A549 (cell line): ENCODE measurements at regions not wholly inside any gene's neighbourhood (a gene's known extent, or its start where the extent isn't known, plus 50 kb on each side); places are given as distances from the start of the nearest gene placed in this dataset.

Experiments
- ATAC-seq, 2 experiments: fragments of 200-7000 bp in 1 of 2; fragments of >200 bp in 1 of 2; cut with Nextera tagmentation in 1 of 2; cut with Tn5 transposase in 1 of 2; 3 replicates each; pipeline versions ENCODE4 v1.8.0 to v1.9.1; 2018 to 2020; ENCODE audit warnings: mild to moderate bottlenecking in 1 of 2, moderate library complexity in 1 of 2
- CTCF ChIA-PET: fragments of 300-600 bp; sonication (Branson Sonifier 250); formaldehyde crosslinking; extraction: SDS; loops from one replicate; lab custom pipeline; 2021; ENCODE audit warnings: antibody characterized with exemption, inconsistent platforms; lab: Yijun Ruan, JAX
- POLR2A ChIA-PET: fragments of 350-600 bp; formaldehyde crosslinking; extraction: SDS; loops from one replicate; lab custom pipeline; 2021; ENCODE audit warnings: antibody characterized with exemption, inconsistent platforms; lab: Yijun Ruan, JAX
- DNase-seq, 2 experiments: peaks; one replicate each; pipeline versions ENCODE4 v3.0.0 to v3.0.0-alpha.2; 2011 to 2016; ENCODE audit warnings: low read depth in 1 of 2, low spot score in 1 of 2
- FAIRE-seq: peaks from 2 replicates; lab custom pipeline; 2011; peaks lifted over from hg19 to GRCh38; lab: Jason Lieb, UNC
- H3K27ac ChIP-seq, 2 experiments: fragments of >200 bp; sonication (Bioruptor Twin); formaldehyde crosslinking; 3 replicates each; pipeline ENCODE4 v1.5.1; 2016 to 2017
- H3K4me1 ChIP-seq: fragments of >200 bp; sonication (Bioruptor Twin); formaldehyde crosslinking; 3 replicates; pipeline ENCODE4 v1.6.1; 2016
- H3K4me2 ChIP-seq: fragments of >200 bp; sonication (Bioruptor Twin); formaldehyde crosslinking; 3 replicates; pipeline ENCODE4 v1.6.1; 2016
- H3K4me3 ChIP-seq: fragments of >200 bp; sonication (Bioruptor Twin); formaldehyde crosslinking; 3 replicates; pipeline ENCODE4 v1.5.1; 2016
- H3K9me3 ChIP-seq: fragments of >200 bp; sonication (Bioruptor Twin); formaldehyde crosslinking; 3 replicates; pipeline ENCODE4 v1.6.1; 2016
- CBX8 ChIP-seq: fragments of 200-600 bp; sonication (generic); IDR thresholded peaks from 2 replicates; pipeline ENCODE4 v1.6.1; 2016
- CHD2 ChIP-seq: fragments of 150-350 bp; IDR thresholded peaks from 2 replicates; pipeline ENCODE4 v1.6.1; 2014; ENCODE audit warnings: low read length; ENCODE audit not compliant: partially characterized antibody
- EHF ChIP-seq: fragments of 250-450 bp; sonication (Bioruptor Pico); IDR thresholded peaks from 2 replicates; pipeline ENCODE4 v1.5.0; 2020; ENCODE audit warnings: mild to moderate bottlenecking
- EHMT2 ChIP-seq: fragments of 200-600 bp; sonication (generic); IDR thresholded peaks from 2 replicates; pipeline ENCODE4 v1.6.1; 2016; ENCODE audit warnings: antibody characterized with exemption, low read depth, mild to moderate bottlenecking, moderate library complexity
- FOSB ChIP-seq: fragments of 250-450 bp; sonication (Bioruptor Pico); IDR thresholded peaks from 2 replicates; pipeline ENCODE4 v1.5.0; 2020; ENCODE audit warnings: mild to moderate bottlenecking, moderate library complexity
- FOXS1 ChIP-seq: fragments of 250-450 bp; sonication (Bioruptor Pico); IDR thresholded peaks from 2 replicates; pipeline ENCODE4 v1.5.0; 2020; ENCODE audit warnings: mild to moderate bottlenecking, moderate library complexity
- HDAC2 ChIP-seq: fragments of 200-600 bp; sonication (generic); IDR thresholded peaks from 2 replicates; pipeline ENCODE4 v1.6.1; 2016
- HOXA7 ChIP-seq: fragments of 250-450 bp; sonication (Bioruptor Pico); IDR thresholded peaks from 2 replicates; pipeline ENCODE4 v1.5.0; 2020; ENCODE audit warnings: mild to moderate bottlenecking, moderate library complexity
- HOXB5 ChIP-seq: fragments of 250-450 bp; sonication (Bioruptor Pico); IDR thresholded peaks from 2 replicates; pipeline ENCODE4 v1.5.0; 2020; ENCODE audit warnings: mild to moderate bottlenecking, moderate library complexity
- JUNB ChIP-seq: fragments of >200 bp; sonication (Bioruptor Twin); formaldehyde crosslinking; IDR thresholded peaks from 2 replicates; pipeline ENCODE4 v1.6.1; 2016
- KDM1A ChIP-seq: fragments of 200-600 bp; sonication (generic); IDR thresholded peaks from 2 replicates; pipeline ENCODE4 v1.6.1; 2016; ENCODE audit warnings: low read depth, mild to moderate bottlenecking
- KDM5A ChIP-seq: fragments of 200-600 bp; sonication (generic); IDR thresholded peaks from 2 replicates; pipeline ENCODE4 v1.6.1; 2016; ENCODE audit warnings: antibody characterized with exemption, mild to moderate bottlenecking
- MAFK ChIP-seq: fragments of 450-650 bp; IDR thresholded peaks from 2 replicates; pipeline ENCODE4 v1.6.1; 2014; ENCODE audit not compliant: partially characterized antibody
- MAZ ChIP-seq: fragments of 150-350 bp; IDR thresholded peaks from 2 replicates; pipeline ENCODE4 v1.6.1; 2014; ENCODE audit warnings: antibody characterized with exemption, low read depth, low read length, borderline replicate concordance
- NFE2L2 ChIP-seq: fragments of 150-350 bp; conservative IDR thresholded peaks from 2 replicates; pipeline ENCODE4 v1.6.1; 2014; ENCODE audit warnings: low read length
- NR3C1 ChIP-seq: fragments of >200 bp; sonication (Bioruptor Twin); formaldehyde crosslinking; IDR thresholded peaks from 3 replicates; pipeline ENCODE4 v1.6.1; 2017
- POLR2A ChIP-seq: IDR thresholded peaks from 2 replicates; pipeline ENCODE4 v1.6.1; 2012; ENCODE audit warnings: mild to moderate bottlenecking, low read length
- POLR2AphosphoS2 ChIP-seq: conservative IDR thresholded peaks from 2 replicates; pipeline ENCODE4 v1.6.1; 2012; ENCODE audit warnings: low read length, improper control_type of control experiment, inconsistent platforms
- ZC3H11A ChIP-seq: fragments of 450-650 bp; IDR thresholded peaks from 2 replicates; pipeline ENCODE4 v1.6.1; 2014; ENCODE audit warnings: antibody characterized with exemption, mild to moderate bottlenecking
- ZNF302 ChIP-seq: fragments of 250-450 bp; sonication (Bioruptor Pico); IDR thresholded peaks from 2 replicates; pipeline ENCODE4 v1.9.0; 2021; ENCODE audit warnings: inconsistent platforms, mild to moderate bottlenecking, moderate library complexity
- WGBS: methylation state at CpG from one replicate; pipeline ENCODE4 v1.1.6; 2017; ENCODE audit errors: missing lambda C conversion rate; 5-methylcytosine and 5-hydroxymethylcytosine counted together
- TF ChIP-seq, protein P1 (sequence below): fragments of 250-450 bp; sonication (Bioruptor Pico); IDR thresholded peaks from 2 replicates; pipeline ENCODE4 v1.5.0; 2020; ENCODE audit warnings: low read depth, mild to moderate bottlenecking, moderate library complexity
- TF ChIP-seq, protein P2 (sequence below): fragments of 450-650 bp; IDR thresholded peaks from 2 replicates; pipeline ENCODE4 v1.6.1; 2014; ENCODE audit warnings: antibody characterized with exemption
- TF ChIP-seq, protein P3 (sequence below): fragments of 150-350 bp; IDR thresholded peaks from 2 replicates; pipeline ENCODE4 v1.6.1; 2014; ENCODE audit warnings: low read depth, mild to moderate bottlenecking, low read length
- TF ChIP-seq, protein P4 (sequence below): IDR thresholded peaks from 2 replicates; pipeline ENCODE4 v1.6.1; 2012
- TF ChIP-seq, protein P5 (sequence below): fragments of 200-600 bp; sonication (generic); IDR thresholded peaks from 2 replicates; pipeline ENCODE4 v1.6.1; 2016; ENCODE audit warnings: antibody characterized with exemption, mild to moderate bottlenecking, moderate library complexity

DNA sequence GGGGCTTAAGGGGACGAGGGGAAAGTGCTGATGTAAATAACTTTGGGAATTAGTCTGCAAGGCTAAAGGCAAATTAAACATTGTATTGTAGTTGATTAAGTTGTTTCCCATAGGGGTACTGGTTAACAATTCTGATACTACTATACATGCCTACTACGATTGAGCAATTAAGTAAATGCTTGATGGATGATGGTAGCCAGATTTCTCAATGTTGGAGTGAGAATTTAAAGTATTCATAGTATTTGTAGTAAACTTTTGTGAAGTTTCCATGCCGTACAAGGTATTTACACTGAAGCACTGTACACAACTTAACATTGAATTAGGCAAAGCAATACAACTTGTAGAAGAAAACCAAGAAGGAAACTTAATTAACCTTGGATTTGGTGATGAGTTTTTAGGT lies 852.3 kb downstream of the QKI start (continued):
- TF ChIP-seq ZC3H11A, result no peak
- TF ChIP-seq, all 56 proteins: peak for 0

DNA sequence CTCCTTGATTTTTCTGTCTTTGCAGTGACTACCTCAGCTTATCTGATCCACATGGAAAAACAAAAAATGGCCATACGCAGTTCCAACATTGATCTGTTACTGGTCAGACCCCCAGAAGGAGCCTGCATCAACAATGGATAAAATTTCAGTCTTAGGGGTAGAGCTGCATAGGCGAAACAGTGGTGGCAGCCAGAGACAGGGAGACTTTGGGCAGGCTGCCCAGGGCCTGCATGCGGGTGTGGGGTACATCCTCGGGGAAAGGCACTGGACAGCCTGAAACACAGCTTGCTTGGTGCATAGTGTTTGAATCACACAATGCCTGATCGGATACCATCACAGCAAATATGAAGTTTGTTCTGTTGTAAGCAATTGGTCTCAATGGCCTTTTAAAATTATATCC lies 847.8 kb downstream of the QKI start:
- no peak for TF ChIP-seq NR3C1
- TF ChIP-seq ZNF302 (CRISPR knock-in tag), result no peak
- no peak for TF ChIP-seq FOXS1 (CRISPR knock-in tag)
- TF ChIP-seq, protein P1, sequence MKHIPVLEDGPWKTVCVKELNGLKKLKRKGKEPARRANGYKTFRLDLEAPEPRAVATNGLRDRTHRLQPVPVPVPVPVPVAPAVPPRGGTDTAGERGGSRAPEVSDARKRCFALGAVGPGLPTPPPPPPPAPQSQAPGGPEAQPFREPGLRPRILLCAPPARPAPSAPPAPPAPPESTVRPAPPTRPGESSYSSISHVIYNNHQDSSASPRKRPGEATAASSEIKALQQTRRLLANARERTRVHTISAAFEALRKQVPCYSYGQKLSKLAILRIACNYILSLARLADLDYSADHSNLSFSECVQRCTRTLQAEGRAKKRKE (CRISPR knock-in tag), result no peak
- TF ChIP-seq JUNB, result no peak
- TF ChIP-seq FOSB (CRISPR knock-in tag), result no peak
- TF ChIP-seq CHD2, result no peak
- TF ChIP-seq EHF, result no peak
- TF ChIP-seq HOXB5, result no peak
- TF ChIP-seq, protein P2, sequence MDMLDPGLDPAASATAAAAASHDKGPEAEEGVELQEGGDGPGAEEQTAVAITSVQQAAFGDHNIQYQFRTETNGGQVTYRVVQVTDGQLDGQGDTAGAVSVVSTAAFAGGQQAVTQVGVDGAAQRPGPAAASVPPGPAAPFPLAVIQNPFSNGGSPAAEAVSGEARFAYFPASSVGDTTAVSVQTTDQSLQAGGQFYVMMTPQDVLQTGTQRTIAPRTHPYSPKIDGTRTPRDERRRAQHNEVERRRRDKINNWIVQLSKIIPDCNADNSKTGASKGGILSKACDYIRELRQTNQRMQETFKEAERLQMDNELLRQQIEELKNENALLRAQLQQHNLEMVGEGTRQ, result no peak
- TF ChIP-seq POLR2A, result no peak
- no peak for TF ChIP-seq KDM5A
- TF ChIP-seq EHMT2, result no peak
- TF ChIP-seq HOXA7 (CRISPR knock-in tag), result no peak
- no peak for TF ChIP-seq KDM1A
- TF ChIP-seq, protein P3, sequence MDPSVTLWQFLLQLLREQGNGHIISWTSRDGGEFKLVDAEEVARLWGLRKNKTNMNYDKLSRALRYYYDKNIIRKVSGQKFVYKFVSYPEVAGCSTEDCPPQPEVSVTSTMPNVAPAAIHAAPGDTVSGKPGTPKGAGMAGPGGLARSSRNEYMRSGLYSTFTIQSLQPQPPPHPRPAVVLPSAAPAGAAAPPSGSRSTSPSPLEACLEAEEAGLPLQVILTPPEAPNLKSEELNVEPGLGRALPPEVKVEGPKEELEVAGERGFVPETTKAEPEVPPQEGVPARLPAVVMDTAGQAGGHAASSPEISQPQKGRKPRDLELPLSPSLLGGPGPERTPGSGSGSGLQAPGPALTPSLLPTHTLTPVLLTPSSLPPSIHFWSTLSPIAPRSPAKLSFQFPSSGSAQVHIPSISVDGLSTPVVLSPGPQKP, result no peak
- TF ChIP-seq, protein P4, sequence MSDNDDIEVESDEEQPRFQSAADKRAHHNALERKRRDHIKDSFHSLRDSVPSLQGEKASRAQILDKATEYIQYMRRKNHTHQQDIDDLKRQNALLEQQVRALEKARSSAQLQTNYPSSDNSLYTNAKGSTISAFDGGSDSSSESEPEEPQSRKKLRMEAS, result no peak
- no peak for TF ChIP-seq CBX8
- Histone ChIP-seq H3K4me1 (no peaks in the 10 kb centered on the region), H3K4me3 (no peak overlapping the region), H3K27ac (no peak overlapping the region), H3K4me2 (no peak overlapping the region), H3K9me3 (no peaks in the 10 kb centered on the region)
- FAIRE-seq (no peak), ATAC-seq (no peak), DNase-seq (no peak)
- ChIA-PET POLR2A (no interaction called here), CTCF (no interaction called here)
- WGBS, result 1% methylated on average over 5 of the region's 5 CpGs

DNA sequence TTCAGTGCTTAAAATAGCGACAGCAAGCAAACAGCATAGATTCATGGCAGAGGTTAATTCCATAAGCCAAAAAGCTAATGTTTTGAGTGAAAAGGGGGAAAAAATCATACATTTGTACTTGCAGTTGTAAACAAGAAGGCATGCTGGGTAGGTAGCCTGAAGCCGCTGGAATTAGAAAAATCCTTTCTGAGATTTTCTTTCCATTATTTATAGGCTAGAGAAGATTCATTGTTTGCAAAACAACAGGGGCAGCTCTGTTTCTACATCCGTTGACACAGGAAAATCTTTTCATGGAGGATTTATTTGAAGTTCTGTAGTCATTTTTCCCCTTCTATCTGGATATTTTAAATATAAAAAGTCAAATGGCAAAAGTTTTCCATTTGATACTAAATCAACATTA lies 843.9 kb downstream of the QKI start:
- no peak for DNase-seq
- 34% methylated on average over 3 of the region's 3 CpGs for WGBS
- Histone ChIP-seq H3K4me2 (no peak overlapping the region), H3K27ac (no peak overlapping the region), H3K9me3 (no peaks in the 10 kb centered on the region), H3K4me1 (no peaks in the 10 kb centered on the region), H3K4me3 (no peak overlapping the region)
- TF ChIP-seq MAZ, result no peak
- ChIA-PET POLR2A (no interaction called here), CTCF (no interaction called here)
- no peak for ATAC-seq
- no peak for FAIRE-seq

DNA sequence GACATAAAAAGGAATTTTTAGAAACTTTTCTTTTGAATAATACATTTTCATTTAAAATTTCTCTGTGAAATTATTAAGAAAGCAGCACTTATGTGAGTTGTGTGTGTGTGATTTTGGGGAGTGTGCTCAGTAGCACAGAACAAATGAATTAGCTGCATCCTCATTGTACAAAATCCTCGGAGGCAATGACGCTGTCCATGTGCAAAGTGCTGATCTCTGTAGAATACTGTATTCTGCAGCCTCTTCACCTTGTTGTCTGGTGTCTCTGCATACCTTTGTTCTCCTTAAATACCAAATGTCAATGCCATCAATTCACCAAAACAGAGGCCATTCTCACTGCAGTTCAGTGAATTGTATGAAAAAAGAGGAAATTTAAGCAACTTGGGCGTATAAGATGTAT lies 838.4 kb downstream of the QKI start:
- FAIRE-seq (no peak), DNase-seq (no peak), ATAC-seq (no peak)
- Histone ChIP-seq H3K4me2 (no peak overlapping the region), H3K27ac (no peak overlapping the region), H3K4me3 (no peak overlapping the region), H3K9me3 (no peaks in the 10 kb centered on the region), H3K4me1 (no peaks in the 10 kb centered on the region)
- ChIA-PET CTCF (no interaction called here), POLR2A (no interaction called here)
- WGBS, result 0% methylated on average over 3 of the region's 3 CpGs
- TF ChIP-seq MAFK, result no peak
- TF ChIP-seq, protein P3, result no peak
- no peak for TF ChIP-seq POLR2AphosphoS2
- TF ChIP-seq, protein P5, sequence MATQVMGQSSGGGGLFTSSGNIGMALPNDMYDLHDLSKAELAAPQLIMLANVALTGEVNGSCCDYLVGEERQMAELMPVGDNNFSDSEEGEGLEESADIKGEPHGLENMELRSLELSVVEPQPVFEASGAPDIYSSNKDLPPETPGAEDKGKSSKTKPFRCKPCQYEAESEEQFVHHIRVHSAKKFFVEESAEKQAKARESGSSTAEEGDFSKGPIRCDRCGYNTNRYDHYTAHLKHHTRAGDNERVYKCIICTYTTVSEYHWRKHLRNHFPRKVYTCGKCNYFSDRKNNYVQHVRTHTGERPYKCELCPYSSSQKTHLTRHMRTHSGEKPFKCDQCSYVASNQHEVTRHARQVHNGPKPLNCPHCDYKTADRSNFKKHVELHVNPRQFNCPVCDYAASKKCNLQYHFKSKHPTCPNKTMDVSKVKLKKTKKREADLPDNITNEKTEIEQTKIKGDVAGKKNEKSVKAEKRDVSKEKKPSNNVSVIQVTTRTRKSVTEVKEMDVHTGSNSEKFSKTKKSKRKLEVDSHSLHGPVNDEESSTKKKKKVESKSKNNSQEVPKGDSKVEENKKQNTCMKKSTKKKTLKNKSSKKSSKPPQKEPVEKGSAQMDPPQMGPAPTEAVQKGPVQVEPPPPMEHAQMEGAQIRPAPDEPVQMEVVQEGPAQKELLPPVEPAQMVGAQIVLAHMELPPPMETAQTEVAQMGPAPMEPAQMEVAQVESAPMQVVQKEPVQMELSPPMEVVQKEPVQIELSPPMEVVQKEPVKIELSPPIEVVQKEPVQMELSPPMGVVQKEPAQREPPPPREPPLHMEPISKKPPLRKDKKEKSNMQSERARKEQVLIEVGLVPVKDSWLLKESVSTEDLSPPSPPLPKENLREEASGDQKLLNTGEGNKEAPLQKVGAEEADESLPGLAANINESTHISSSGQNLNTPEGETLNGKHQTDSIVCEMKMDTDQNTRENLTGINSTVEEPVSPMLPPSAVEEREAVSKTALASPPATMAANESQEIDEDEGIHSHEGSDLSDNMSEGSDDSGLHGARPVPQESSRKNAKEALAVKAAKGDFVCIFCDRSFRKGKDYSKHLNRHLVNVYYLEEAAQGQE, result peak; percentile 79; the same call in 1 of the 2 replicates
- no peak for TF ChIP-seq NFE2L2
- TF ChIP-seq KDM1A, result no peak
- no peak for TF ChIP-seq HDAC2
